ENCODE measurements at regions not wholly inside any gene's neighbourhood (a gene's known extent, or its start where the extent isn't known, plus 50 kb on each side); places are given as distances from the start of the nearest gene placed in this dataset.

DNA sequence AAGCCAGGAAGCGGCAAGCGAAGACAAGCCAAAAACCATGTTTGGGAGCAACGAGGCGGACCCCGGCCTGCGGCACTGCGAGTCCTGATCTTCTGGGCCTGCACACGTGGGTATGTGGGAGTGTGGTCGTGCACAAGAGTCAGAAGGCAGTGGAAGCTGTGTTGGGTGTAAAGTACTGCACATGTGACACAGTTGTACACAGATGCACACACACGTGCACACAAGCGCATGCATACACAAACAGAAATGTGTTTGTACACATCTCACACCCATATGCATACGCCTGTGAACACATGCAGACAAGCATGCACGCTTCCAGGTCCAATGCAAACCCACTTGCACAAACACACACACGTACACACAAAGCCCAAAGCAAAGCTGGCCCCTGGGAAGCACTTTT lies 52.6 kb upstream of the SLCO4A1 start:
- Histone ChIP-seq H3K9me3 (replicated peaks; ENCODE audit: insufficient read depth, low read length) (no peaks in the 10 kb centered on the region), H3K27ac (ENCODE audit: low read length) (no peak overlapping the region), H4K20me1 (ENCODE audit: insufficient read depth, low read length) (no peaks in the 10 kb centered on the region), H3K4me1 (ENCODE audit: low read length) (no peaks in the 10 kb centered on the region), H3K4me2 (ENCODE audit: low read depth, low read length) (no peak overlapping the region), H3F3A (ENCODE audit: insufficient read depth, low read length) (no peaks in the 10 kb centered on the region), H3K27me3 (replicated peaks; ENCODE audit: insufficient read depth, low read length) (peaks cover 90% of the 10 kb centered on the region), H3K9me2 (replicated peaks; ENCODE audit: insufficient read depth, low read length) (no peaks in the 10 kb centered on the region), H2AFZ (ENCODE audit: low read length) (no peak overlapping the region), H3K9ac (ENCODE audit: low read length) (no peak overlapping the region), H3K36me3 (replicated peaks; ENCODE audit: insufficient read depth, low read length) (no peaks in the 10 kb centered on the region), H3K4me3 (ENCODE audit: low read length) (no peak overlapping the region), H3K79me2 (ENCODE audit: low read length) (no peaks in the 10 kb centered on the region)
- DNase-seq: no peak
- TF ChIP-seq EZH2phosphoT487 (IDR thresholded peaks at IDR 0.05; ENCODE audit: low read length) (no peak), EZH2 (optimal IDR thresholded peaks at IDR 0.05; ENCODE audit: low read depth, low read length) (no peak)
- TF ChIP-seq, protein P1, sequence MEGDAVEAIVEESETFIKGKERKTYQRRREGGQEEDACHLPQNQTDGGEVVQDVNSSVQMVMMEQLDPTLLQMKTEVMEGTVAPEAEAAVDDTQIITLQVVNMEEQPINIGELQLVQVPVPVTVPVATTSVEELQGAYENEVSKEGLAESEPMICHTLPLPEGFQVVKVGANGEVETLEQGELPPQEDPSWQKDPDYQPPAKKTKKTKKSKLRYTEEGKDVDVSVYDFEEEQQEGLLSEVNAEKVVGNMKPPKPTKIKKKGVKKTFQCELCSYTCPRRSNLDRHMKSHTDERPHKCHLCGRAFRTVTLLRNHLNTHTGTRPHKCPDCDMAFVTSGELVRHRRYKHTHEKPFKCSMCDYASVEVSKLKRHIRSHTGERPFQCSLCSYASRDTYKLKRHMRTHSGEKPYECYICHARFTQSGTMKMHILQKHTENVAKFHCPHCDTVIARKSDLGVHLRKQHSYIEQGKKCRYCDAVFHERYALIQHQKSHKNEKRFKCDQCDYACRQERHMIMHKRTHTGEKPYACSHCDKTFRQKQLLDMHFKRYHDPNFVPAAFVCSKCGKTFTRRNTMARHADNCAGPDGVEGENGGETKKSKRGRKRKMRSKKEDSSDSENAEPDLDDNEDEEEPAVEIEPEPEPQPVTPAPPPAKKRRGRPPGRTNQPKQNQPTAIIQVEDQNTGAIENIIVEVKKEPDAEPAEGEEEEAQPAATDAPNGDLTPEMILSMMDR (IDR thresholded peaks at IDR 0.05; ENCODE audit: low read length): no peak

DNA sequence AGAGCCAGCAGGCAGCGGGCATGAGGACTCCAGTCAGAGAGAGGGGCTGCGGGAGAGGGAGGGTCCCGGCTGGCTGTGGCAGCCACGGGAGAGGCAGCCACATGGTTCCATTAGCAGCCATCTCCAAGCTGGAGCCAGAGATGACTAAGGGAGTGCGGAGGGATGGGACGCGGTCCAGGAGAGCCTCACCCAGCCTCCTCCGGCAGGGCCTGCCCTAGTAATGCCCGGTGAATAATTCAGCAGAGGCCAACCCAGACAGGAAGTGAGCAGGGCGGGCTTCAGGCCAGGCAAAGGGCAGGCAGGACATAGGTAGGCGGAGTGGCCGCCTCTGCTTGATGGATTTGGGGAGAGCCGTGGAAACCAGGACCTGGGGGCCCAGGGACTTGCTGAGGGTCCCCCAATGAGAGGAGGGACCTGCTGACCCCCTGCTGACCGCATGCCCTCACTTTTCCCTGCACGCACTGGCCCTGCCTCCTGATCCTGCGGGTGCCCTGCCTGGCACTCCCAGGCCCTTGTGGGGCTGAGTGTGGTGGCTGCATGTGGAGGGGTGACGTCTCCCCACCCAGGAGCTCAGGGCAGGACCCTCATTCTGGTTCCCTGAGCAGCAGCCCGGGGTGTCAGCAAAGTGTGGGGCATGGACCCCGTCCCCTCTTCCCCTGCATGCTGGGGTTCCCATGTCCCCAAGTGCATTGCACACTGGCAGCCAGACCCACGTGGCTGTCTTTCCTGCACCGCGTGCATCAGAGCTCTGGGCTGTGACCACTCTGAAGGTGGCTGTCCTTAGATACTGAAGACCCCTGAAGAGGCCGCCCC lies 51.8 kb upstream of the SLCO4A1 start:
- Histone ChIP-seq H3K27me3 (replicated peaks; ENCODE audit: insufficient read depth, low read length) (peaks cover 95% of the 10 kb centered on the region), H3F3A (ENCODE audit: insufficient read depth, low read length) (no peaks in the 10 kb centered on the region), H4K20me1 (ENCODE audit: insufficient read depth, low read length) (no peaks in the 10 kb centered on the region), H3K79me2 (ENCODE audit: low read length) (no peaks in the 10 kb centered on the region), H2AFZ (ENCODE audit: low read length) (no peak overlapping the region), H3K9me2 (replicated peaks; ENCODE audit: insufficient read depth, low read length) (no peaks in the 10 kb centered on the region), H3K4me2 (ENCODE audit: low read depth, low read length) (no peak overlapping the region), H3K4me3 (ENCODE audit: low read length) (no peak overlapping the region), H3K36me3 (replicated peaks; ENCODE audit: insufficient read depth, low read length) (no peaks in the 10 kb centered on the region), H3K27ac (ENCODE audit: low read length) (no peak overlapping the region), H3K9ac (ENCODE audit: low read length) (no peak overlapping the region), H3K4me1 (ENCODE audit: low read length) (no peaks in the 10 kb centered on the region), H3K9me3 (replicated peaks; ENCODE audit: insufficient read depth, low read length) (no peaks in the 10 kb centered on the region)
- DNase-seq: no peak
- TF ChIP-seq, protein P1 (IDR thresholded peaks at IDR 0.05; ENCODE audit: low read length): no peak
- TF ChIP-seq EZH2phosphoT487 (IDR thresholded peaks at IDR 0.05; ENCODE audit: low read length) (no peak), EZH2 (optimal IDR thresholded peaks at IDR 0.05; ENCODE audit: low read depth, low read length) (no peak)

DNA sequence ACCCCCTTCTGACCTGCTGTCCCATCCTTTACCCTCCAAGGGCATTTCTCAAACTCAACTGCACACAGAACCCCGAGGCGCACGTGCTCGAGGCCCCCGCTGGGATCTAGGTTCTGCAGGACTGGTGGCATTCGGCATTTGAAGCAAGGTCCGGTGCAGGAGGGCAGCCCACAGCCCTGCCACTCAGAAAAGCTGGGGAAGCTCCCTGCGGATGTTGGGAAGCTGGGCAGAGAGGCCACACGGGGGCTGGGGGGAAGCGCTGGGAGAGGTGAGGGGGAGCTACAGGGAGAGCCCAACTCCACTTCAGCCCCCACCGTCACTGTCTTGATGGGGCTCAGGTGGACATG lies 51.2 kb upstream of the SLCO4A1 start:
- Histone ChIP-seq H3K4me1 (ENCODE audit: low read length) (no peaks in the 10 kb centered on the region), H3K9me2 (replicated peaks; ENCODE audit: insufficient read depth, low read length) (no peaks in the 10 kb centered on the region), H3K79me2 (ENCODE audit: low read length) (no peaks in the 10 kb centered on the region), H3K4me3 (ENCODE audit: low read length) (no peak overlapping the region), H3K27ac (ENCODE audit: low read length) (no peak overlapping the region), H3K36me3 (replicated peaks; ENCODE audit: insufficient read depth, low read length) (no peaks in the 10 kb centered on the region), H3K4me2 (ENCODE audit: low read depth, low read length) (no peak overlapping the region), H2AFZ (ENCODE audit: low read length) (no peak overlapping the region), H3K27me3 (replicated peaks; ENCODE audit: insufficient read depth, low read length) (peaks cover 95% of the 10 kb centered on the region), H3F3A (ENCODE audit: insufficient read depth, low read length) (no peaks in the 10 kb centered on the region), H4K20me1 (ENCODE audit: insufficient read depth, low read length) (no peaks in the 10 kb centered on the region), H3K9ac (ENCODE audit: low read length) (no peak overlapping the region), H3K9me3 (replicated peaks; ENCODE audit: insufficient read depth, low read length) (no peaks in the 10 kb centered on the region)
- TF ChIP-seq EZH2 (optimal IDR thresholded peaks at IDR 0.05; ENCODE audit: low read depth, low read length) (no peak), EZH2phosphoT487 (IDR thresholded peaks at IDR 0.05; ENCODE audit: low read length) (no peak)
- TF ChIP-seq, protein P1 (IDR thresholded peaks at IDR 0.05; ENCODE audit: low read length): no peak
- DNase-seq: no peak
